ENCODE measurements at regions not wholly inside any gene's neighbourhood (a gene's known extent, or its start where the extent isn't known, plus 50 kb on each side); places are given as distances from the start of the nearest gene placed in this dataset.

- TF ChIP-seq, protein P1, sequence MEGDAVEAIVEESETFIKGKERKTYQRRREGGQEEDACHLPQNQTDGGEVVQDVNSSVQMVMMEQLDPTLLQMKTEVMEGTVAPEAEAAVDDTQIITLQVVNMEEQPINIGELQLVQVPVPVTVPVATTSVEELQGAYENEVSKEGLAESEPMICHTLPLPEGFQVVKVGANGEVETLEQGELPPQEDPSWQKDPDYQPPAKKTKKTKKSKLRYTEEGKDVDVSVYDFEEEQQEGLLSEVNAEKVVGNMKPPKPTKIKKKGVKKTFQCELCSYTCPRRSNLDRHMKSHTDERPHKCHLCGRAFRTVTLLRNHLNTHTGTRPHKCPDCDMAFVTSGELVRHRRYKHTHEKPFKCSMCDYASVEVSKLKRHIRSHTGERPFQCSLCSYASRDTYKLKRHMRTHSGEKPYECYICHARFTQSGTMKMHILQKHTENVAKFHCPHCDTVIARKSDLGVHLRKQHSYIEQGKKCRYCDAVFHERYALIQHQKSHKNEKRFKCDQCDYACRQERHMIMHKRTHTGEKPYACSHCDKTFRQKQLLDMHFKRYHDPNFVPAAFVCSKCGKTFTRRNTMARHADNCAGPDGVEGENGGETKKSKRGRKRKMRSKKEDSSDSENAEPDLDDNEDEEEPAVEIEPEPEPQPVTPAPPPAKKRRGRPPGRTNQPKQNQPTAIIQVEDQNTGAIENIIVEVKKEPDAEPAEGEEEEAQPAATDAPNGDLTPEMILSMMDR (IDR thresholded peaks at IDR 0.05; ENCODE audit: low read depth, low read length): no peak
- no peak for TF ChIP-seq EZH2phosphoT487 (IDR thresholded peaks at IDR 0.05; ENCODE audit: low read depth)
These were observed 469.5 kb upstream of the TSHZ3 start for GRCh38 chr19:31818798-31819105.

All from OCI-LY3 (cell line).